ENCODE measurements at regions not wholly inside any gene's neighbourhood (a gene's known extent, or its start where the extent isn't known, plus 50 kb on each side); places are given as distances from the start of the nearest gene placed in this dataset.
A peak's percentile ranks its signal among the peaks of the same experiment; 100 is the strongest.

DNA sequence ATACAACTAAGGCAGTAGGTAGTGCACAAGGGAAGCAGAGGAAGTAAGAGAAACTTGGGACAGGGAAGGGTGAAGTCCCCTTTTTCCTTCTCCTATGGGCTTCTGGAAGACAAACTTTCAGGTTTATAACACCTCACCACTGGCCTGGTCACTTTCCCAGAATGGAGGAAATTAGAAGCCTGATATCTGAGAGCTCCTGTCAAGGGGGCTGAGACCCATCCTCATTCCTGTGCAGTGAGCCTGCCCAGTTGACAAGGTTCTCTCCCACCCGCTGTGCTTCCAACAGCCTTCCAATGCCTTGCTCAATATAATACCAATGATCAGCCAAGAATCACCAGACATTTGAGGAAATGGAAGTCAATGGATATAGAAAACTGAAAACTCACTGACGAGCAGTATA, 100.4 kb upstream of the YPEL5 start:
- DNase-seq (ENCODE audit: low spot score), result no peak
- TF ChIP-seq, protein P1, sequence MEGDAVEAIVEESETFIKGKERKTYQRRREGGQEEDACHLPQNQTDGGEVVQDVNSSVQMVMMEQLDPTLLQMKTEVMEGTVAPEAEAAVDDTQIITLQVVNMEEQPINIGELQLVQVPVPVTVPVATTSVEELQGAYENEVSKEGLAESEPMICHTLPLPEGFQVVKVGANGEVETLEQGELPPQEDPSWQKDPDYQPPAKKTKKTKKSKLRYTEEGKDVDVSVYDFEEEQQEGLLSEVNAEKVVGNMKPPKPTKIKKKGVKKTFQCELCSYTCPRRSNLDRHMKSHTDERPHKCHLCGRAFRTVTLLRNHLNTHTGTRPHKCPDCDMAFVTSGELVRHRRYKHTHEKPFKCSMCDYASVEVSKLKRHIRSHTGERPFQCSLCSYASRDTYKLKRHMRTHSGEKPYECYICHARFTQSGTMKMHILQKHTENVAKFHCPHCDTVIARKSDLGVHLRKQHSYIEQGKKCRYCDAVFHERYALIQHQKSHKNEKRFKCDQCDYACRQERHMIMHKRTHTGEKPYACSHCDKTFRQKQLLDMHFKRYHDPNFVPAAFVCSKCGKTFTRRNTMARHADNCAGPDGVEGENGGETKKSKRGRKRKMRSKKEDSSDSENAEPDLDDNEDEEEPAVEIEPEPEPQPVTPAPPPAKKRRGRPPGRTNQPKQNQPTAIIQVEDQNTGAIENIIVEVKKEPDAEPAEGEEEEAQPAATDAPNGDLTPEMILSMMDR (IDR thresholded peaks at IDR 0.05; ENCODE audit: extremely low read depth, missing control alignments), result no peak

DNA sequence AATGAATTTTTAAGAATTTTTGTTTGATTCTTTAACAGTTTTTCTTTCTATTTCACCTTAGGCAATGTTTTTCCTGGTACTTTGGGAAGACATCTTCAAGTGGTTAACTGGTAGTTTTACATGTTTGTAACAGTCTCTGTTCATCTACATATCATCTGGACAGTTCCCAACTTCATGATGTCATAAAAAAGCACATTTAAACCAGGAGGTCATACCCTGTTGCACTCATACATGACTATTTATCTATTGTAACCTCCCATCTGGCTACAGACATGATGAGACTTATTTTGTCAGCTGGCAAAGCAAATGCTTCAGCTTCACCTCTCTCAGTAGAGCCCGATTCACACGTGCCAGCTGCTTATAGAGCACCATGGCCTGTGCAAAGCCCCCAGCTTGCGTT, 99.8 kb upstream of the YPEL5 start:
- TF ChIP-seq, protein P1 (IDR thresholded peaks at IDR 0.05; ENCODE audit: extremely low read depth, missing control alignments), result no peak
- no peak for DNase-seq (ENCODE audit: low spot score)

DNA sequence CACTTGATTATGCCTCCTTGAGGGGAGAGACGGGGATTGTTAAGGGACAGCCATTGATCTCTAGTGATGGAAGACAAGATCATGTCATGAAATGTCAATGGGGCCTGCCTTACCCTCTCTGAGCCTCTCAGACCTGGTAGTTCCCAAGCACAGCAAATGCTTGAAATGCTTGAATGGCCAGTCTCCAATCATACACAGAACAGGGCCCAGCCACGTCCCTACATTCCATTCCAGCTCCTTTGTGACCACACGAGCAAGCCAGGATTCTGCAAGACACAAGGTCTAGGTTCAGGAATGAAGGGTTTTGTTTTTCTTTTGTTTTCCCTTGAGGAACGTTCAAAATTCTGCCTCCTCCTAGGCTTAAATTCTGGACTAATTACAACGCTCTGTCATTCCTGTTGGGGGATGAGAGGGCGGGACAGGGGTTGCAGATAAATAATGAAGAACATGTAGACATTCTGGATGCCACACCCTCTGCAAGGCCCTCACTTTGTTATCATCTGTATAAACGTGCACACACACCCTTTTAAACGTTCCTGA, 98.1 kb upstream of the YPEL5 start:
- no peak for DNase-seq (ENCODE audit: low spot score)
- TF ChIP-seq, protein P1 (IDR thresholded peaks at IDR 0.05; ENCODE audit: extremely low read depth, missing control alignments), result no peak

DNA sequence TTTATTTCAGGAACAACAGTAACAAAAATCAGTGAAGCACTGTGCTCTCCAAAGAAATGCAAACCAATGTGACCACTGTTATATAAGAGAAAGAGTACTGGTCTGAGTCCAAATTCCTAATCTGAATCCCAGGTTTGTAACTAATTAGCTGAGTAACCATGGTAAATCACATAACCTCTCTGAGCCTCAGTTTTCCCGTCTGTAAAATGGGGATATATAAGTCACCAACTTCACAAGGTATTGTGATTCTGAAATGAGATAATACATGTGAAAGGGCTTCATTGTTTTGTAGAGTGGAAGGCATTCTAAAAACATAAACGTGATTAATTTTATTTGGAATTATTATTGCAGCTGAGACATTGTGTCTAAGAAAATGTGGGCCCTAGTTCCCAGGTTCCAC, 91.3 kb upstream of the YPEL5 start:
- TF ChIP-seq, protein P1 (IDR thresholded peaks at IDR 0.05; ENCODE audit: extremely low read depth, missing control alignments), result no peak
- DNase-seq (ENCODE audit: low spot score), result no peak

DNA sequence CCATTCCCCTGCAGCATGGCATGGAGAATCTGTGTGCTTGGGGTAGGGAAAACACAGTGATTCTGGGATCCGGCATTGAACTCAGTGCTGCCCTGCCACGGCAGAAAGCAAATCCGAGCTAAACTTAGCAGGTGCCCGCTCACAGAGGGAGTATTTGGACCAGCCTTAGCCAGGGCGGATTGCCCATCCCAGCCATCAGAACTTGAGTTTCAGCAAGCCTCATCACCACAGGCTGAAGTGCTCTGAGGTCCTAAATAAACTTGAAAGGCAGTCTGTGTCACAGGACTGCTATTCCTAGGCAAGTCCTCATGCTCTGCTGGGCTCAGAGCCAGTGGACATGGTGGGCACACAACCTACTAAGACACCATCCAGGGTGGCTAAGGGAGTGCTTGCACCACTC, 86.2 kb upstream of the YPEL5 start:
- TF ChIP-seq, protein P1 (IDR thresholded peaks at IDR 0.05; ENCODE audit: extremely low read depth, missing control alignments), result no peak
- DNase-seq (ENCODE audit: low spot score), result no peak

DNA sequence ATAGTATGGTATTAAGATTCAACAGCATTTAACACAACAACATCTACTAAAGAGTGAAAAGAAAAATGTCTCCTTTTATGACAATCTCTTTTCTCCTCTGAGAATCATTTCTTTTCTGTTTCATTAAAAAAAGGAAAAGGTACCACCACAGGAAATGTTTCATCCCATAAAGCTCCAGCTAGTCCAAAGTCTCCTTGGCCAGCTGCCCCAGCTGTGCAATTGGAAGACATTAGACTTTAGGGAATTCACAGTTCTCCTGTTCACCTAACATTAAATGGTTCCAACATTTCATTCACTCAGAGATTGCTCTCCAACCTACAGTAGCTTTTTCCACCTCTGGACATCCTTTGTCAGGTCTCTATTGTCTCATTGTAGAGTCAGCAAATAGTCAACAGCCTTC, 78.7 kb upstream of the YPEL5 start:
- no peak for DNase-seq (ENCODE audit: low spot score)
- TF ChIP-seq, protein P1 (IDR thresholded peaks at IDR 0.05; ENCODE audit: extremely low read depth, missing control alignments), result no peak

DNA sequence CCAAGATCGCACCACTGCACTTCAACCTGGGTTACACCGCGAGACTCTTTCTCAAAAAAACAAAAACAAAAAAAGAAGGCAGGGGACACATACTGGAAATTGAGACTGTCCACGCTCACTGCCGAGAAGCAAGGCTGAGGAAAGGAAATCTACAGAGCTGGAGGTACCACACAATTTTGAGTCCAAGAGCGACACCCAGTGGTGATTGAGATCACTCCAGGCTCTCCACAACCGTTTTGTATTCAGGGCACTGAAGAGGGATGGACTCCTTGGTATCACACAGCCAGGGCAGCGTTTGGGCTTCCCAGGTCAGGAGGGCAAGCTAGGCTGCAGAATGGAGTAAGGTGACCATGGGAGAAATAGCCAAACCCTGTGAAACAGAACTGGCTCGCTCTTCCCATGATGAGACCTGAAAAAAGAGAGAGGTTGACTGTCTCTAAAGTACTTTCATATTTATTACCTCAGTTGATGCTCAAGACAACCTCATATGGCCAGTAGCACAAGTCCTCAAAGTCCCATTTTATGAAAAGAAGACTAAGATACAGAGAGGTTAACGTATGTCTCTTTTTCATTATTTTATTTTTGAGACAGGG, 74.5 kb upstream of the YPEL5 start:
- TF ChIP-seq, protein P1 (IDR thresholded peaks at IDR 0.05; ENCODE audit: extremely low read depth, missing control alignments), result peak; percentile 66
- DNase-seq (ENCODE audit: low spot score), result peak; percentile 77

Measured in GM20000 (cell line).